GM18858 (cell line): ENCODE measurements at regions not wholly inside any gene's neighbourhood (a gene's known extent, or its start where the extent isn't known, plus 50 kb on each side); places are given as distances from the start of the nearest gene placed in this dataset.
"Not testable (repeated sequence)": the region's sequence is repeated elsewhere in the genome, so short reads cannot be mapped to it uniquely, and the experiment has no call there.

ENCODE experiments used
- ATAC-seq: cut with Tn5 transposase; IDR thresholded peaks from one replicate; pipeline ENCODE4 v1.9.1; 2021; ENCODE audit not compliant: unreplicated experiment

GRCh38 chr17:77531002-77531401, 390.2 kb downstream of the SEC14L1 start:
- ATAC-seq: no peak

GRCh38 chr17:77531641-77532040, 390.9 kb downstream of the SEC14L1 start:
- ATAC-seq: no peak

GRCh38 chr17:77533697-77534096, 392.9 kb downstream of the SEC14L1 start:
- not testable (repeated sequence) for ATAC-seq

- no peak for ATAC-seq
Measured at GRCh38 chr17:77534137-77534536, 393.4 kb downstream of the SEC14L1 start.

GRCh38 chr17:77535435-77535834, 394.7 kb downstream of the SEC14L1 start:
- ATAC-seq: no peak

- no peak for ATAC-seq
Measured at GRCh38 chr17:77535892-77536291, 395.1 kb downstream of the SEC14L1 start.

GRCh38 chr17:77537566-77537965, 396.8 kb downstream of the SEC14L1 start:
- ATAC-seq: no peak

GRCh38 chr17:77540531-77540930, 399.8 kb downstream of the SEC14L1 start:
- no peak for ATAC-seq

GRCh38 chr17:77540975-77541374, 400.2 kb downstream of the SEC14L1 start:
- ATAC-seq: no peak

GRCh38 chr17:77542011-77542410, 401.2 kb downstream of the SEC14L1 start:
- ATAC-seq: no peak

- no peak for ATAC-seq
Measured at GRCh38 chr17:77542551-77543490, 402.1 kb downstream of the SEC14L1 start.

GRCh38 chr17:77543801-77544200, 403.0 kb downstream of the SEC14L1 start:
- no peak for ATAC-seq

GRCh38 chr17:77544347-77545110, 403.8 kb downstream of the SEC14L1 start:
- ATAC-seq: no peak

GRCh38 chr17:77546772-77547241, 406.0 kb downstream of the SEC14L1 start:
- ATAC-seq: no peak

GRCh38 chr17:77548967-77549366, 408.2 kb downstream of the SEC14L1 start:
- no peak for ATAC-seq

GRCh38 chr17:77549726-77550366, 408.7 kb upstream of the TNRC6C start:
- no peak for ATAC-seq

- ATAC-seq: no peak
Measured at GRCh38 chr17:77553459-77554066, 404.9 kb upstream of the TNRC6C start.

GRCh38 chr17:77555121-77555591, 403.3 kb upstream of the TNRC6C start:
- no peak for ATAC-seq

GRCh38 chr17:77555741-77556291, 402.7 kb upstream of the TNRC6C start:
- no peak for ATAC-seq

GRCh38 chr17:77556383-77557061, 402.0 kb upstream of the TNRC6C start:
- ATAC-seq: no peak
